WERI-Rb-1 (cell line): ENCODE measurements at regions not wholly inside any gene's neighbourhood (a gene's known extent, or its start where the extent isn't known, plus 50 kb on each side); places are given as distances from the start of the nearest gene placed in this dataset.

Experiments used
- DNase-seq: peaks from one replicate; pipeline ENCODE4 v3.0.0-alpha.2; 2020
- H3K27ac ChIP-seq: fragments of 250-450 bp; sonication (Bioruptor Pico); 2 replicates; pipeline ENCODE4 v1.5.1; 2020; ENCODE audit warnings: mild to moderate bottlenecking, moderate library complexity
- H3K27me3 ChIP-seq: fragments of 250-450 bp; sonication (Bioruptor Pico); 2 replicates; pipeline ENCODE4 v1.5.1; 2021; ENCODE audit warnings: mild to moderate bottlenecking, low read depth, moderate library complexity; ENCODE audit not compliant: insufficient read depth, severe bottlenecking
- H3K36me3 ChIP-seq: fragments of 250-450 bp; sonication (Bioruptor Pico); 2 replicates; pipeline ENCODE4 v1.5.1; 2020; ENCODE audit warnings: mild to moderate bottlenecking, moderate library complexity
- H3K4me3 ChIP-seq: 2 replicates; pipeline ENCODE4 v1.5.1; 2011; ENCODE audit warnings: low read depth, mild to moderate bottlenecking, control low read depth, low read length
- H3K9me3 ChIP-seq: fragments of 250-450 bp; sonication (Bioruptor Pico); 2 replicates; pipeline ENCODE4 v1.5.1; 2021; ENCODE audit warnings: mild to moderate bottlenecking, moderate library complexity; ENCODE audit not compliant: severe bottlenecking
- TF ChIP-seq, protein P1 (sequence below): IDR thresholded peaks from 2 replicates; pipeline ENCODE4 v1.5.1; 2011; ENCODE audit warnings: low read depth, mild to moderate bottlenecking, control low read depth, inconsistent platforms, low read length

DNA sequence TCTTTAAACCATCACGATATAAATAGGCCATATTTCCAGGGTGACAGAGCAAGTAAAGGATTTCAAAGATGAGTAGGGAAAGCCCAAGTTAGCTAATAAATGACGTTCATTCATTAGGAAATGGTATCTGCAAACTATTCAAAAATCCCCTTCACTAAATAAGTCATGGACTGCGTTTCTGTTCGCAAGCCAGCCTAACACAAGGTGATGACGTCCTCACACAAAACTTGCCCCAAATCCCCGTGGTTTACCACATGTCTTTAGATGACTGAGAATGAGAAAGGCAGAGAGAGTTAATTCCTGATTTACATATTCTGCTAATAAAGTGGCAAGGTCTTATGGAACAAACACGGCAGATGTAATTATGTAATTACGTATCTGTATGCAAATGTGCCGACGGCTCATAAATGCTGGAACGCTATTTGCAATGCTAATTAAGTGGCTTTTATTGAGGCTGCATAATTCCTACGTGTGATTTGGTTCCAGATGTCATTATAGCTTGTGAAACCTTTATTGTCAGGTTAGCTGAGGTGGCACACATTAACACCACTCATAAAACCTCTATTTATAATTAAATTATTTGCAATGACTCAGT is 437.7 kb upstream of the FRG1 start:
- no peak overlapping the region for H3K4me3 ChIP-seq
- DNase-seq = no peak
- TF ChIP-seq, protein P1, sequence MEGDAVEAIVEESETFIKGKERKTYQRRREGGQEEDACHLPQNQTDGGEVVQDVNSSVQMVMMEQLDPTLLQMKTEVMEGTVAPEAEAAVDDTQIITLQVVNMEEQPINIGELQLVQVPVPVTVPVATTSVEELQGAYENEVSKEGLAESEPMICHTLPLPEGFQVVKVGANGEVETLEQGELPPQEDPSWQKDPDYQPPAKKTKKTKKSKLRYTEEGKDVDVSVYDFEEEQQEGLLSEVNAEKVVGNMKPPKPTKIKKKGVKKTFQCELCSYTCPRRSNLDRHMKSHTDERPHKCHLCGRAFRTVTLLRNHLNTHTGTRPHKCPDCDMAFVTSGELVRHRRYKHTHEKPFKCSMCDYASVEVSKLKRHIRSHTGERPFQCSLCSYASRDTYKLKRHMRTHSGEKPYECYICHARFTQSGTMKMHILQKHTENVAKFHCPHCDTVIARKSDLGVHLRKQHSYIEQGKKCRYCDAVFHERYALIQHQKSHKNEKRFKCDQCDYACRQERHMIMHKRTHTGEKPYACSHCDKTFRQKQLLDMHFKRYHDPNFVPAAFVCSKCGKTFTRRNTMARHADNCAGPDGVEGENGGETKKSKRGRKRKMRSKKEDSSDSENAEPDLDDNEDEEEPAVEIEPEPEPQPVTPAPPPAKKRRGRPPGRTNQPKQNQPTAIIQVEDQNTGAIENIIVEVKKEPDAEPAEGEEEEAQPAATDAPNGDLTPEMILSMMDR = no peak
- peaks cover 74% of the 10 kb centered on the region for H3K27me3 ChIP-seq
- no peaks in the 10 kb centered on the region for H3K36me3 ChIP-seq
- H3K9me3 ChIP-seq = no peaks in the 10 kb centered on the region
- no peak overlapping the region for H3K27ac ChIP-seq

DNA sequence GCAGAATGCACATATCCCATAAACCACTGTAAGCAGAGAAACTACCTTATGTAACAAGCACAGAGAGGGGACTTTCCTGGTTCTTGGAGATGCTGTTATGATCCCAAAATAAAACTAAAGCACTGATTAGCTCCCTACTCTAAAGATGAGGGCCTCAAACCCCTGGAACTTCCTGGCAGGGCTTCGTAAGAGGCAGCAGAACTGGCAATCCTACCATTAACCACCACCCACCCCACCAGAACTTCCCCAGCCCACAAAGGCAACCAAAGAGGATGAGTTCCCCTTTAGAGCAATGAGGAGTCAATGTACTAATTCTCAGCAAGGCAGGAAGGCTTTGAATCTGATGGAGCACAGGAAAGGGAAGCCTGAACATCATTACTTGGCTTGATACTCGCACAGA is 436.5 kb upstream of the FRG1 start:
- TF ChIP-seq, protein P1 = no peak
- H3K36me3 ChIP-seq = no peaks in the 10 kb centered on the region
- no peaks in the 10 kb centered on the region for H3K9me3 ChIP-seq
- DNase-seq = no peak
- H3K27ac ChIP-seq = no peak overlapping the region
- peaks cover 64% of the 10 kb centered on the region for H3K27me3 ChIP-seq
- no peak overlapping the region for H3K4me3 ChIP-seq

DNA sequence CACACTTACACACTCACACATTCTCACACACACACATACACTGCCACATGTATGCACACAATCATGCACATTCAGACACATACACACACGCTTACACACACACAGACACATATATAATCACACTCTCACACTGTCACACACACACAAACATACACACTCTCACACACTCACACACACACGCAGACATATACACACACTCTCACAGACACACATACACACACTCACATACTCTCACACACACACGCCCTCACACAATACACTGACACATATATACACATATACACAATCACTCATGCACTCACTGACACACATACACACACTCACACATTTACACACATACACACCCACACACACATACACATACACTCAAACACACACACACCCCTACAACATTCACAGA is 435.3 kb upstream of the FRG1 start:
- H3K4me3 ChIP-seq = no peak overlapping the region
- H3K27me3 ChIP-seq = peaks cover 62% of the 10 kb centered on the region
- H3K9me3 ChIP-seq = no peaks in the 10 kb centered on the region
- TF ChIP-seq, protein P1 = no peak
- no peaks in the 10 kb centered on the region for H3K36me3 ChIP-seq
- DNase-seq = no peak
- H3K27ac ChIP-seq = no peak overlapping the region

DNA sequence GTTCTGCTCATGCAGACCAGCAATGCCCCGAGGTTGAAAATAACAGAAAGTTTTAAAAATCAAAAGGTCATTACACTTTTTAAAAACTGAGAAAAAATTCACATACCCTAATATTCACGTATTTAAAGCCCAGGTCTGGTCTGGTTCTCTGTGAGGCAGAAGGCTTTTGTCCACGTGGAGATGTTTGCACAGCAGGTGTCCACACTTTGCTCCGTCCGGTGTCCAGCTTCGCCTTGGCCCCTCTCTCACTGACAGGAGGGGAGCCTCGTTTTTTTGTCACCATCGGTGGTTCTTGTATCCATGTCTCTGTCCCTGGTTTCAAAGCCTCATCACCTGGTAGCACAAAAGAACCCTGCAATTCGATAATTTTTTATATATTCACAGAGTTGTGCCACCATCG is 434.6 kb upstream of the FRG1 start:
- Histone ChIP-seq H3K27me3 (peaks cover 66% of the 10 kb centered on the region), H3K36me3 (no peaks in the 10 kb centered on the region), H3K4me3 (no peak overlapping the region), H3K9me3 (no peaks in the 10 kb centered on the region), H3K27ac (no peak overlapping the region)
- DNase-seq = no peak
- TF ChIP-seq, protein P1 = no peak

DNA sequence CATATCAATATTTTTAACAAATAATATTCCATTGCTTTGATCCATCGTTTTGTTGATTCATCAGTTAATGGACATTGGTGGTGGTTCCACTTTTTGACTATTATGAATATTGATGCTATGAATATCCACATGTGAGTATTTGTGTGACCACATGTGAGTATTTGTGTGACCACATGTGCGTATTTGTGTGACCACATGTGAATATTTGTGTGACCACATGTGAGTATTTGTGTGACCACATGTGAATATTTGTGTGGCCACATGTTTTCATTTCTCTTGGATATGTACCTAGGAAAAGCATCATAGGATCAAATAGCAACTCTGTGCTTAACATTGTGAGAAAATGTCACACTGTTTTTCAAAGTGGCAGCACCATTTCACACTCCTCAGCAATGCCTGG is 433.6 kb upstream of the FRG1 start:
- TF ChIP-seq, protein P1 = no peak
- H3K4me3 ChIP-seq = no peak overlapping the region
- H3K27ac ChIP-seq = no peak overlapping the region
- peaks cover 64% of the 10 kb centered on the region for H3K27me3 ChIP-seq
- no peak for DNase-seq
- H3K36me3 ChIP-seq = no peaks in the 10 kb centered on the region
- H3K9me3 ChIP-seq = no peaks in the 10 kb centered on the region

DNA sequence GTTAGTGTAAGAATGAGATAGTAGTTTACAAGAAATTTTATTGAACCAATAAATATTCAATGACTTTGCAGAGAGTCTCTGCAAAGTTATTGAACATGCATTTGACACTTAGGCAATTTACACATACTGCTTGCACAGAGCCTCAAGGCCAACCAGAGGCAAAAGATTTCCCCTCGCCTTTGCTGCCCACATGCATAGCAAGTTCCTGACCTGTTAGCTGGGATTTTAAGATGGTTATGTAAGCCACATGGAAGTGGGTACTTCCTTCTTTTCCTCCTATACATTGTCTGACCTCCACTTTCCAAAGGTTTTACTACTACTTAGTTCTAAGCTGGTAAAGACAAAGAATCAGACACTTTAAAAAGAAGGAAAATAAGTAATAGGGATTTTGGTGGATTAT is 430.1 kb upstream of the FRG1 start:
- TF ChIP-seq, protein P1 = no peak
- H3K27me3 ChIP-seq = peaks cover 65% of the 10 kb centered on the region
- DNase-seq = no peak

More for the DNA sequence above, 430.1 kb upstream of the FRG1 start:
- Histone ChIP-seq H3K36me3 (no peaks in the 10 kb centered on the region), H3K27ac (no peak overlapping the region), H3K4me3 (no peak overlapping the region), H3K9me3 (no peaks in the 10 kb centered on the region)
